AG20443 (cell line): ENCODE measurements at regions not wholly inside any gene's neighbourhood (a gene's known extent, or its start where the extent isn't known, plus 50 kb on each side); places are given as distances from the start of the nearest gene placed in this dataset.

Source experiments
- DNase-seq: peaks from one replicate; pipeline ENCODE4 v3.0.0; 2012; ENCODE audit warnings: low spot score, mixed read lengths

DNA sequence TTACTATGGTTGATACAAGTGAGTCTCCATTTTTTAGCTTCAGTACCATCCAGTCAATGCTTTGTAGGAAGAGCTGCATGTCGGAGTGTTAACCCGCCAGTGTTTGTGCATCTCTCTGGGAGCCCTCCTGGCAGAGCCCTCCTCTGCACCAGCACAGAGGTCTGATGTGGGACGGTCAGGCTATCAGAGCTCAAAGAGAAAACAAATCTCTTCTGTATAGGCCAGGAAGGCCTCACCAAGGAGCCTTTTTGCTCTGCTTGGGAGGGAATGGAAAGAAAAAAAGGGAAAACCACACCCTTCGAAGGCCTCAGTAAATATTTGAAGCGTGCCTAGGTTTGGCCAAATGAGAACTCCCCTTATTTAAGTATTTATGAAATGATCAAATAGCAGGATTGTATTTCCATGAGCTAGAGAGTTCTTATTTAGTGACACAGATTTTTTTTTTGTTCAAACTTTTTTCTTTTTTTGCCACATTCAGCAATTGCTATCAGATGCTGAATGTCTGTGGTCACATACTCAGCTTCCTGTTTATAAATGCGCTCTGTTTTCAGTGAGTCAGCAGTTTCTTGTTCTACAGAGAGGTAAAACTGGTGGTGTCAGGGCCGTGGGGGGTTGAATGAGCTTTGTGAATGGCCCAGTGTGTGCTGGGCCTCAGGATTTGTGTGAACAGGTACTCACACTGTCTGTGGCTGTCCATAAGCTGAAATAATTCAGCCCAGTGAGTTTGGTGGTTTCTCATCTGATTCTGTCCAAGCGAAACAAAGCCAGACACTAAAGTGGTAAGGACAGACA is 226.6 kb downstream of the SNX18 start:
- peak; percentile 83 for DNase-seq

DNA sequence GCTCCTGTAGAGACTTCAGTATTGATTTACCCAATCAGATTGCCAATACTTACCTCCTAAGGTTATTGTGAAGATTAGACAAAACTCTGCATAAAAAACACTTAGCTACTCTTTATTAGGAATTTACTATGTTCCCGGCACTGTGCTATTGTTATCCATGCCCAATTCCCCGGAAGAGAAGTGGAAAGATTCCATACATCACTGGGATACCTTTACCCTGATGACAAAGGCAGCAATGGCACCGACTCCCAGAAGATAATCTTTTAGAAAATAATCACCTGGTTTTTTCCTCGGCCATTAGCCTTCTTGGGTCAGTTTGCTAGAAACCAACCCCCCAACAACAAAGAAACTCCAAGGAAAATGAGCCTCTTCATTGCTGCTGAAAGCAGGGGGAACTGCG is 226.0 kb downstream of the SNX18 start:
- DNase-seq: no peak

DNA sequence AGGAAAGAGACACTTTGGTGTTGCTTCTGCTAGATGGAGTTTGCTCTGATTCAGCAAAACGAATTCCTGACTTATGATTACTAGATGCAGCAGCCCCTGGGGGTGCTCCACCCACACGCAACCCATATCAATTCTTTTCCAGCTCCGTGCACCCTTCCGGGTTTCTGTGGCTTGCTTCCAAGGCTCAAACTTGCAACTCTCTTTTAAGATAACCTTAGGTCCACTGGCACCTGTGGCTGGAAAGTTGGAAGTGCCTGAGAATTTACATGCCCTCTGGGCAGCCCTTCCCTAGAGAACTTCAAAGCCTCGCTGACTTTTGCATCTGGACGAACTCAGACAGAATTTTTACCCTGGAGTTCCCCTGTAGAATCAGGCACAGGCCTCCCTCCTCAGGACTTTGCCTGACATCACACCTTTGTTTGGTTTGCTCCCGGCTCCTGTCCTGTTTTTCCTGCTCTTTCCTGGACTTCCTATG is 224.9 kb downstream of the SNX18 start:
- peak; percentile 49 for DNase-seq

DNA sequence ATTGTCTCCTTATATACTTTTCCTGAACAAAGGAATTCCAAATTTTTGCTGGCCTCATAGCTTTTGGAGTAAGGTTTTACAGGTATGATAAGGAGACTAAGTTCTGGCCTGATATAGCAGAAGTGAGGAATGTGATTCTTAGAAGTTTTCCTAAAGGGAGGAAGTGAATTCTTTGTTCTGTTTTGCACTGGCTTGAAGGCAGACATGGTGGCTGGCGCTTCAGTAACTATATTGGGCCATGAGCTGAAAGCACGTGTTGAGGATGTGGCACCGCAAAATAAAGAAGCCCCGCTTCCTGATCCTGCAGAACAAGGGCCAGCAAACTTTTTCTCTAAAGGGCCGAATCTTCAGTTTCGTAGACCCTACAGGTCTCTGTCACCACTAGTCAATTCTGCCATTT is 224.2 kb downstream of the SNX18 start:
- no peak for DNase-seq

DNA sequence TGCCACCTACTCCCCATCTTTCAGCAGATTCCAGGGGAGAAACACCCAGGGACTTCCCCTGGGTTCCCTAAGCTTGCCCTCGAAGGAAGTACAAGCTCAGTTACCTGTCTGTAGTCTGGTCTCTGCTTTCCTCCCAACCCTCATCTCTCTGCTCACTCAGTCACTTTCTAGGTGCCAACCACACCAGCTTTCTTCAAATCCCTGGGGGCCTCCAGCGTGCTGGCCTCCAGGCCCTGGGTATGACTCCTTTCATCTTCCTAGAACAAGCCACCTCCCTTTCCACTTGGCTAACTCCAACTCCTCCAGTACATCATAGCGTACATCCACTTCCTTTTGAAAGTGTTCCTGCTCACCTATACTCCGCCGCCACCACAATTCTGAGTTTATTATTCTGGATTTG is 222.6 kb downstream of the SNX18 start:
- no peak for DNase-seq

DNA sequence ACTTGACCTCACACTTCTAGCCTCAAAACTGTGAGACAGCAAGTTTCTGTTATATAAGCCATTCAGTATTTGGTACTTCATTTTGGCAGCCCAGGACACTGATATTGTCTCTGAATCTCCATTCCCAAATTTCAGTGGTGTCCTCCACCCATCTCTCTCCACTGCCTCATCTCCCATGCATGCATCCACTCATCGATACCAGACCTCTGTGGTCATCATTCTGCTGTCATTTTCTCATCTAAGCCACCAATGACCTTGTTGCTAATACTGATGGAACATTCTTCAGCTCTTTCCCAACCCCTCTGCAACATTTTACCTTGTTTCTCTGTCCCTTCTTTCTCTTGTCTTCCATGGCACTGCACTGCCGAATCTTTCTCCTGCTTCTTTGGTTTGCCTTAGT is 221.8 kb downstream of the SNX18 start:
- DNase-seq: peak; percentile 28

DNA sequence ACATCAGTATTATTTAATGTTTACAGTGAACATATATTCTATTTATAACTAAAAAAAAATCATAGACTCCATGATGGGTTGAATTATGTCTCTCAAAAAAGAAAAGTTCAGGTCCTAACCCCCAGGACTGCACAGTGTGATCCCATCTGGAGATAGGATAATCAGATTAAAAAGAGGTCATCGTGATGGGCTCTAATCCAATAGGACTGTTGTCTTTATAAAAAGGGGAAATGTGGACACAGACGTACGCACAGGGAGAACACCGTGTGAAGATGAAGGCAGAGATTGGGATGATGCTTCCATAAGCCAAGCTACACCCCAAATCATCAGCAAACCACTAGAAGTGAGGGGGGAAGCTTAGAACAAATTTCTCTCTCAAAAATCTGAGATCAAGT is 221.4 kb downstream of the SNX18 start:
- no peak for DNase-seq

DNA sequence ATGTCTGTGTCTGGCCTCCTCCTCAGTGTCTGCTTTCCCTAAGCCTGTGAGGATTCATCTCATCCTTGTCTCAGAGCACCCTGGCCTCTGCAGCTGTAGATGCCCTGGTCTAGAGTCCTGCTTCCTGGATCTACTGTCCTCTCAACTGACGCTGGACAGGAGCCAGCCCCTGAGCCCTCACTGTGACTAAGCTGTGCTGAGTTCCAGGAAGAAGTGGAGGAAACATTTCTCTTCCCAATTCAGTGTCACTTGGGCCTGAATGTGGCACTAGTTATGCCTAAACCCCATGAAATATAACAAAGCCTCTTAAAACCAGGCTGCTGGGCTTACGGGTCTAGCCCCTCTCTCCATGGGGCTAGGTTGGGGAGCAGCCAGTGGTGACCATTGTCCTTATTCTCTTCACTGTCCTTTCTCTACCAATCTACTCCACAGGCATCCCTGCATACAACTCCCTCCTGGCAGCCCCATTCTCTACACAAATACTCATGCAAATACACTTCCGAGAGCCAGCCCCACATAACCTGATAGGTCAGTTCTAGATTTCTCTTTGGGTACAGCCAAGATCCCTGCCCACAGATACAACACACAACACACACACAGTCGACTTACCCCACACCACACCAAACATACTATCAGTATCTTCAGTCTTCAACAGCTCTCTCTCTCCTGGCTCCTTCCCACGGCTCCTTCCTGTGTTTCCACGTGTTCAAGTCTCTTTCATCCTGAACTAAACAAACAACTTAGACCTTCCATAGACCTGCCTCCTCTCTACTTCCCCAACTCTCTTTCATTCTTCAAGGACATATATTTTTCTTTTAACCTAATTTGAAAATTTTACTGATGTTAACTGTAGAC is 220.8 kb downstream of the SNX18 start:
- DNase-seq: peak; percentile 62

DNA sequence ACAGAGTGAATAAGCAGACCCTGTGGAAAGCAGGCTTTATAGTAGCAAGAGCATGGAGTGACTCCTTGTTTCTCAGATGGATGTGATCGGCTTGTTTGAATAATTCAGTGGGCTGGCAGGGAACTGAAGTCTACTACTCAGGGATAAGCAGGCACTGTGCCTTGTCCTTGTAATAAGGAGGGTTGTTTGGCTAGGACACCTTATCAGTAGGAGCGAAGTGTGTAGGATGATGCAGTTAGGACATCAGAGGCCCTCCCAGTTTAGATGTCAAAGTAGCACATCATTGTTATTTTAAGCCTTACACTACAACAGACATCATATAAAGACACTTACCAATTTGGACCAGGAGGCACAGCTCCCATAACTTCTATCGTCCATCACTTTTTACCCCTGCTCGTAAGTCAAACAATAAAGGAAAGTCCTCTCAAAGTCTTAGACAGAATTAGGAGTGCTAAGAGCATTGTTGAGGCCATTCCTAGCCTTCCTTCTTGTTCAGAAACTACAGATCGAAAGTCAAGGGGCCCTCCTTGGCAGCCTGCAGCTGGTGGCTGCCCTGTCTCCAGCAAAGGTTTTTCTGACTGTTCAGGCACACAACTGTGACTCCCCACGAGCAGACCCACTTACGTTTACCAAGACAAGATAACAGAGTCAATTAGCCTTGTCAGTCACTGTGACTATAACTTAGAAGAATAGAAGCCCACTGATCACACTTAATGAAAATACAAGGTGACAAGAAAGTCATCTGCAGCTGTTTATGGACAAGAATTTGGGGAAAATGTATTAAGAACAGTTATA is 218.6 kb downstream of the SNX18 start:
- no peak for DNase-seq

DNA sequence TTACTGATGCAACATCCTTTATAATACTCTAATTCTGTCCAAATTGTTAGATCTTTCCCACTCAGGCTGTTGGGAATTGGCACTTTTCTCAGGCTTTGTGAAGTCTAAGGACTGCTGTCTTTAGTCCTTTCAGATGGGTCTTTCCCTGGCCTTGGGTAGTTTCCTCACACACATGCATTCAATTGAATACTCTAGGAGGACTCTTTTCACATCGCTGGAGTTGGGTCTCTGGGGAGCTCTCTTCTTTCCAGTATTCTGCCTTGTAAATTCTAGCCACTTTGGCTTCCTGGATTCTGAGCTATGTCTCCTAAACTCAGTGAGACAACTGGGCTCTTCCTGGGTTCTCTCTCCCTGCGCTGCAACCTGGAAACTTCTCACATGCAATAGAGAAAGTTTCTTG is 215.5 kb downstream of the SNX18 start:
- DNase-seq: no peak

DNA sequence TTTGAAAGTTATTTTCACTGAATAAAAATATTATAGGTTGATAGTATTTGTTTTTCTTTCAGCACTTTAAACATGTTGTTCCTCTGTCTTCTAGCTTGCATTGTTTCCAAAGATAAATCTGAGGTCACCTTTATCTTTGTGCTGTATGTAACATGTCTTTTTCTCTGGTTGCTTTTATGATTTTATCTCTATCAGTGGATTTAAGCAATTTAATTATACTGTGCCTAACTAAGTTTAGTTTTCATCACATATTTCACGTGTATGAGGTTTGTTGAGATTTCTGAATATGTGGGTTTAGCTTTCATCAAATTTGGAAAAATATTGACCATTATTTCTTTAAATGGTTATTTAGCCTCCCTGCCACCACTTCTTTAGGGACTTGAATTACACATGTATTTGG is 214.5 kb downstream of the SNX18 start:
- no peak for DNase-seq

DNA sequence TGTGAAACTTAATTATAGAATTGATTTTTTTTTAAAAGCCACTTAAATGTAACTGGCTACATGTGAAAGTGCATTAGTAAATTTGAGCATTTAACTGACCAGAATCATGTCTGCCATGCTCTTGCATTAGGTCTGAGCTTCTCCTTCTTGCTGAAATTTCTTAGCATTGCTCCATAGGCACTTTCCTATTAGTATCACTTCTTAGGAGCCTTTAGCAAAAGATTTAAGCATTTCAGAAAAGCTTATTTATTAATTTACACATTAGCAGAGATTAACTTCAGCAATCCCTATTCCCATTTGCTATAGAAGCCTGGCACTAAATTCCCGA is 211.0 kb downstream of the SNX18 start:
- DNase-seq: no peak

DNA sequence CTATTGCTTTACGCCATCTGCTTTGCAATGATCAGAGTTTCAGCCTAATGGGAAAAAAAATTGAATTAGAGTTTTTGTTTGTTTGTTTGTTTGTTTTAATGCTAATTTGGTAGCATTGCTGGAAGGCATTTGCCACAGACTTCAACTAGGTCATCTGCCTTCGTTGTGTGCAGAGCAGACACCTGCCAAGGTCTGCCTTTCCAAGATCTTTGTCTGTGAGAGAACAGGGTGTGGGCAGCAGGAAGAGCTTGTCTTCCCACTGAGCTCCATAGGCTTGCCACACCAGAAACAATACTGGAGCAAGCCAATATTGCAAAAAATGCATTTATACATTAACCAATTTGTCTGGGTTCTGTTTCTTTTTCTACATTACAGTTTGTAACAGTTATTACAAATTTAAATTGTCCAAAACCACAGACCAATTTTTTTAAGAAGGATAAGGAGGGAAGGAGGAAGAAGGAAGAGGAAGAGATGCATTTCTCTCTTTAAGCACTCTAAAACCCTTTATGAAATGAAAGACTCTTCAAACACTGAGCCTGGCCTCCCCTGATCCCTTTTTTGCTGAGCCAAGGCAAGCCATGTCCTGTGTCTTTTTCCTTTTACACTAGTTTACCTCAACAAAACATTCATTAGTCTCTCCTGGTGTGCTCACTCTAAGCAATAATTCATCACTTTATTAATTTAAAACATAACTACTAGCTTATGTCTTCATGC is 210.5 kb downstream of the SNX18 start:
- no peak for DNase-seq

DNA sequence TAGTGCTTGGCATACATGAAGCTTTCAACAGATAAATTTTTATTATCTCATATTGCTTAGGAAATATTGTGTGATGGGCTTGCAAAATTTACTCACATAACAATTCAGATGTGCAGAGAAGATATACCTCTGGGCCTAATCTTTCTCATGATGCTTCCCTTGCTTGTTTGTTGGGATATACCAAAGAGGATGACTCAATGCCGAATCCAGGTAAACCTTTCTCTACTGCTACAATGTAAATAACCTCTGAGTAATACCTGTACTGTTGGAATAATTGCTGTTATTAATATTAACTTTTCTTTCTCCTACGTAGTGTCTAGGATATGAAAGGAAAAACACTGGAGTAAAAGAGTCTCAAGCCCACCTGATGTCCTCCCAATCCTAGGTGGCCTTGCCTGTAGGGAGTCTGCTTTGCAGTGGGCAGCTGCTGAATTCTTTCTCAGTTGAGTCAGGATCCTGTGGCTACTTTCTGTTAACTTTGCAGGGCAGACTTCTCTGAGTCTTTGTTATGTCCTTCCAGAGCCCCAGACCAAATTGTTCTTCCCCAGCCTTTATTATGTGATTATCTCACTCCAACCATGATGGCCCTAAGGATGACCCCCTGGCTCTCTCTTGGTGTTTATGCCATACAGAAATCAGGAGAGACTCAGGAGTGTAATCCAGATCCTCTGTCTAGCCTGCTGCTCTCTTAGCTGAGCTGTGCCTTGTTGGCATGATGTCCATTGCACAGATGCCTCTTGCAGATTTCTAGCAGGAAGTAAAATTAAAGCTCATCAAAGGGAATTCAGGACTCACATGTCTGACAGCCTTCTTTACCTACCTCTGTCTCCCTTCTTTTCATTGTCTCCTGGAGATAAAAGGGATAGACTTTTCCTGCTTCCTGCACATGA is 208.1 kb downstream of the SNX18 start:
- peak; percentile 42 for DNase-seq

DNA sequence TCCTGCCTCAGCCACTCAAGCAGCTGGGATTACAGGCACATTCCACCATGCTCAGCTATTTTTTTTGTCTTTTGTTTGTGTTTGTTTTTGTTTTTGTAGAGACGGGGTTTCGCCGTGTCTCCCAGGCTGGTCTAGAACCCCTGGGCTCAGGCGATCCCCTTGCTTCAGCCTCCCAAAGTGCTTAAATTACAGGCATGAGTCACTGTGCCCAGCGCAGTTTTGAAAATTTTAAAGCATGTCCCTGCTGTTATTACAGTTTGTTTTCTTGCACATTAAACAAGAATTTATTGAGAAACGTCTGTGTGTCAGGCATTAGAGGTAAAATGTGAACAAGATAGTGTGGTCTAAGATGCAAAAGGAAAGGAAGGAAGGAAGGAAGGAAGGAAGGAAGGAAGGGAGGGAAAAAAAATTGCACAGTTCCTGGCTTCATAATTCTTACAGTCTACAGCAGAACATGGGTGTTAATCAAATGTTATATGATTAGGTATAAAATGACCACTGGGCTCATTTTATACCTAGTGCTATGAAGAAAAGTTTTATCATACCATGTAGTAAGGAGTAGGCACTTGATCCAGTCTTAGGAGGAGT is 205.4 kb downstream of the SNX18 start:
- DNase-seq: no peak

DNA sequence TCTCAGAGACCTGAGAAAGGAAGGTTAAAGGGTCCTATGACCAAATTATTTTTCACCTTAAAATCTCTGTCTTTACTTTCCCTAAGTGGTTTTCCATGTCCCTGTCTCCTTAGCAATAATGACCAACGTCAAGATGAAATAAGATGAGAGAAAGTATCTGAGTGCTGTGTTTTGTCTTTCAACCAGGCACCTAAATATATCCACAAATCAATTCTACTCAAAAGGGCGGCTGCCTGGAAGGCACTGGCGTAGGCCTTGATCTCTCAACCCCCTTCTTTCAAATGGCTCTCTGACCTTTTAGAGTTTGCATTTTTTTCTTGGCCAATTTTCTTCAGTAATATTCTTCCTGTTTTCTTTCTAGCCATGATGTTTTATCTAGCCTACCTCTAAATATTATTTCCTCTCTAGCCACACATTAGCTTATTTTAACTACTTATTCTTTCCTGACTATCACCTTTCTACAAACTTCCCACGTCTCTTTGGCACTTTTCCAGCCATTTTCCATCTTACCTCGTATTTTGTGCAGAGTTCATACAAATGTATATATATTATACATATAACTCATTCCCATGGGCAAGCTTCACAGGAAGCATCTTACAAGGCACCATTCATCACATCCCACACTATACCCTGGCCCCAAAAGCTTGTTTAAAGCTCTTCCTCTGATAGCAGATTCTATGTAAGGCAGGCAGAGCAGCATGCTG is 204.5 kb downstream of the SNX18 start:
- no peak for DNase-seq

DNA sequence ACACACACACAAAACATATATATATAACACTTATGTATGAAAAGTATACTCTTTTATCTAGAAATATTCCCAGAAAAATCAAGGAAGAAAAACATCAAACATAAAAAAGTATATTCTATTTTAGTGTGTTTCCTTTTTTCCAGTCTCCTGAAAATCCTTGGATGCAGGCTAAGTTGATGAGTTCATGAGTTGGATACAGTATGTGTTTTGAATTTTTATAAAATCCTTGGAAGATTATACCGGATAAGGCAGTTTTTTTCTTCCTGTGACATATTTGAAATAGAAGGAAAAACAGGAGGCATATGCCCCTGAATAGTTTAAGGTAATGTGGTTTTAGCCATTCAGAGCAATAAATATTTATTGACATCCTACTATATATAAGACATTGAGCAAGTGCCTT is 203.6 kb downstream of the SNX18 start:
- DNase-seq: no peak

DNA sequence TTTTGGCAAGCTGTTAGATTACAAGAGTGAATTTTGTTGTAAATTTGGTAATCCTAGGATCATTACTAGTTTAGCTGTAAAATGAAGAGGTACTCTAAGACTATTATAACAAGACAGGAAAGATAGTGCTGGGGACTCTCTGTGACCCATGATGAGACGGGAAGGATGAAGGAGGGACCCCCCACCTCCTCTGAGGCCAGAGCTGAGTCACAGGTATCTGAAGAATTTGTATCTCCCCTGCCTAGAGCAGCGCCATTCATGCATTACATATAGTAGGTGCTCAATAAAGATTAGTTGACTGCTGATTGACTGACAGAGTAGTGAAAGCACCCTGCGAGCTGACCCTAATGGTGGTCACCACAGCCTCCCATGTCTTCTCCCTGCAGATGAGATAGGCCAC is 202.8 kb downstream of the SNX18 start:
- DNase-seq: no peak

DNA sequence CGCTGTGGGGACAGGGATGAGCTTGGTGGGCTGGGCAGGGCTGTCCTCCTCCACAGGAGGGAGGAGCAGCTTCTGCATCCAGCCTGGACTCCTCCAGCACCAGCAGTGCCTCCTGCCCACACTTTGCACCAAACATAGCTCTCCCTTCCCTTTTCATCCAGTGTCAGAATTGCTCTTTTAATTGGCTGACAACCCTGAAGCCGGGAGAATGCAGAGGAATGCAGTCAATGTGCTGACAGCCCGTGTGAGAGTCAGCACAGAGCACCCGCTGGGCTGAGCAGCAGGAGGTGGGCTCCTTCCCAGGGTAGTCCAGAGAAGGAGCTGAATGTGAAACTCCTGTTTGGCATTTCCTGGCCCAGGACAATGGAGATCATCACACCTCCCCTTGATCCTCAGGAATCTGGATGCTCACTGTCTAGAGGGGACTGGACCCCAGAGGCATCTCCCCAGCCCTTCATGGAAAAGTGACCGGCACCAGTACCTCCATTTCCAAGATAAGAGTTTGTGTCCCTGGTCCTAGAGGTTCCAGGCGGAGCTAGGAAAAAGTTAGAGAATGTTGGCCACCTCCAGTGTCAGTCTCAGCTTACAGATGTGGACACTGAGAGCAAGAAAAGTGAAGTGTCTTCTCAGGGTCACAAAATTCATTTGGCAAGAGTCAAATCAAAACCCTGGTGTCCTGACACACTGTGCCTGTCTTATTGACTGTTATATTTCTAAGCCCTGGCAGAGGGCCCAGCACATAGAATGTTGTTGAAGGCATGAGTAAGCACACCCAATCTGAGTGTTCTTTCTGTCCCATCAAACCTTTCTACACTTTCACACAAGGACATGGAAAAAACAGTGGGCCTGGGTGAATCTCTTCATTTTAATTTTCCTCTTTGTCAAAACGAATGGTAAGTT is 202.1 kb downstream of the SNX18 start:
- peak; percentile 62 for DNase-seq
